ENCODE measurements at regions not wholly inside any gene's neighbourhood (a gene's known extent, or its start where the extent isn't known, plus 50 kb on each side); places are given as distances from the start of the nearest gene placed in this dataset.

GRCh38 chr14:53670701-53671100, 285.9 kb downstream of the BMP4 start:
- TF ChIP-seq CTCF (IDR thresholded peaks at IDR 0.05), result no peak
- no peak for TF ChIP-seq EP300 (IDR thresholded peaks at IDR 0.05)
